H9 (cell line): ENCODE measurements at regions not wholly inside any gene's neighbourhood (a gene's known extent, or its start where the extent isn't known, plus 50 kb on each side); places are given as distances from the start of the nearest gene placed in this dataset.

Source experiments
- DNase-seq: peaks from one replicate; pipeline ENCODE4 v3.0.0-alpha.2; 2017
- H2AFZ ChIP-seq: one replicate; pipeline ENCODE4 v1.6.1; 2013; ENCODE audit warnings: mild to moderate bottlenecking, low read length, control low read depth, moderate library complexity
- H2AK5ac ChIP-seq: 2 replicates; pipeline ENCODE4 v1.6.1; 2013; ENCODE audit warnings: low read length, control low read depth, mixed read lengths; ENCODE audit not compliant: insufficient read length
- H2BK120ac ChIP-seq: one replicate; pipeline ENCODE4 v1.6.1; 2013; ENCODE audit warnings: low read depth, mild to moderate bottlenecking, low read length, control low read depth, inconsistent platforms; ENCODE audit not compliant: poor library complexity, severe bottlenecking
- H2BK12ac ChIP-seq: 2 replicates; pipeline ENCODE4 v1.6.1; 2013; ENCODE audit warnings: low read length, control low read depth, mixed read lengths, low read depth; ENCODE audit not compliant: insufficient read length
- H2BK15ac ChIP-seq: 2 replicates; pipeline ENCODE4 v1.6.1; 2013; ENCODE audit warnings: low read depth, low read length, control low read depth
- H2BK20ac ChIP-seq: one replicate; pipeline ENCODE4 v1.6.1; 2013; ENCODE audit warnings: low read depth, mild to moderate bottlenecking, low read length, control low read depth, inconsistent platforms; ENCODE audit not compliant: poor library complexity, severe bottlenecking
- H2BK5ac ChIP-seq: 2 replicates; pipeline ENCODE4 v1.6.1; 2013; ENCODE audit warnings: low read length, control low read depth, mixed read lengths; ENCODE audit not compliant: insufficient read length
- H3K14ac ChIP-seq: 2 replicates; pipeline ENCODE4 v1.6.1; 2013; ENCODE audit warnings: low read length, control low read depth; ENCODE audit not compliant: insufficient read depth
- H3K18ac ChIP-seq: 2 replicates; pipeline ENCODE4 v1.6.1; 2013; ENCODE audit warnings: low read depth, mild to moderate bottlenecking, mixed read lengths, low read length, control low read depth; ENCODE audit not compliant: insufficient read length
- H3K23ac ChIP-seq: 2 replicates; pipeline ENCODE4 v1.6.1; 2013; ENCODE audit warnings: low read length, control low read depth, mixed read lengths, low read depth; ENCODE audit not compliant: insufficient read length
- H3K23me2 ChIP-seq: 2 replicates; pipeline ENCODE4 v1.6.1; 2013; ENCODE audit warnings: low read depth, mild to moderate bottlenecking, mixed read lengths, low read length, control low read depth; ENCODE audit not compliant: insufficient read length, poor library complexity, severe bottlenecking
- H3K27ac ChIP-seq: 2 replicates; pipeline ENCODE4 v1.5.1; 2013; ENCODE audit warnings: low read length, control low read depth, mixed read lengths, low read depth; ENCODE audit not compliant: insufficient read length
- H3K27me3 ChIP-seq: 2 replicates; pipeline ENCODE4 v1.6.1; 2013; ENCODE audit warnings: low read length, control low read depth, inconsistent platforms; ENCODE audit not compliant: insufficient read depth
- H3K4ac ChIP-seq: 2 replicates; pipeline ENCODE4 v1.6.1; 2013; ENCODE audit warnings: low read depth, mild to moderate bottlenecking, control low read depth, inconsistent platforms, low read length, moderate library complexity
- H3K4me1 ChIP-seq: 2 replicates; pipeline ENCODE4 v1.6.1; 2013; ENCODE audit warnings: low read length, control low read depth, inconsistent platforms; ENCODE audit not compliant: insufficient read depth
- H3K4me2 ChIP-seq: 2 replicates; pipeline ENCODE4 v1.6.1; 2013; ENCODE audit warnings: low read length, control low read depth, mixed read lengths; ENCODE audit not compliant: insufficient read length, insufficient read depth
- H3K56ac ChIP-seq: 2 replicates; pipeline ENCODE4 v1.6.1; 2013; ENCODE audit warnings: low read depth, mild to moderate bottlenecking, mixed read lengths, low read length, control low read depth; ENCODE audit not compliant: insufficient read length
- H3K79me1 ChIP-seq: 2 replicates; pipeline ENCODE4 v1.6.1; 2013; ENCODE audit warnings: low read depth, mild to moderate bottlenecking, moderate library complexity, low read length, control low read depth, inconsistent platforms; ENCODE audit not compliant: insufficient read depth, poor library complexity, severe bottlenecking
- H3K79me2 ChIP-seq: 2 replicates; pipeline ENCODE4 v1.6.1; 2013; ENCODE audit warnings: low read length, control low read depth, inconsistent platforms; ENCODE audit not compliant: insufficient read depth
- H3K9ac ChIP-seq: 2 replicates; pipeline ENCODE4 v1.6.1; 2013; ENCODE audit warnings: low read length, control low read depth, mixed read lengths; ENCODE audit not compliant: insufficient read length; ENCODE audit errors: extremely low read depth
- H3K9me3 ChIP-seq: one replicate; pipeline ENCODE4 v1.6.1; 2013; ENCODE audit warnings: low read depth, low read length, inconsistent platforms; ENCODE audit not compliant: control insufficient read depth
- H3T11ph ChIP-seq: one replicate; pipeline ENCODE4 v1.6.1; 2013; ENCODE audit warnings: mild to moderate bottlenecking, low read length, control low read depth, inconsistent platforms
- H4K20me1 ChIP-seq: one replicate; pipeline ENCODE4 v1.6.1; 2013; ENCODE audit not compliant: control insufficient read depth, insufficient read length, insufficient read depth
- H4K5ac ChIP-seq: 2 replicates; pipeline ENCODE4 v1.6.1; 2013; ENCODE audit warnings: low read depth, mild to moderate bottlenecking, mixed read lengths, low read length, control low read depth; ENCODE audit not compliant: insufficient read length
- H4K8ac ChIP-seq: replicated peaks from 2 replicates; pipeline ENCODE4 v1.6.1; 2013; ENCODE audit warnings: low read length, control low read depth, mixed read lengths, low read depth; ENCODE audit not compliant: insufficient read length
- H4K91ac ChIP-seq: 2 replicates; pipeline ENCODE4 v1.6.1; 2013; ENCODE audit warnings: low read depth, mild to moderate bottlenecking, moderate library complexity, mixed read lengths, low read length, control low read depth; ENCODE audit not compliant: insufficient read length
- H3K27ac Mint-ChIP-seq, 3 experiments: 2 replicates in 2 of 3; 3 replicates in 1 of 3; pipeline ENCODE4 v1.8.0; 2020 to 2021; ENCODE audit warnings: mixed read lengths in 3 of 3, mild to moderate bottlenecking in 1 of 3, moderate library complexity in 1 of 3
- H3K27me3 Mint-ChIP-seq: 2 replicates; pipeline ENCODE4 v1.8.0; 2021; ENCODE audit warnings: low read depth, mild to moderate bottlenecking, moderate library complexity, mixed read lengths
- H3K36me3 Mint-ChIP-seq, 3 experiments: 2 replicates in 2 of 3; 3 replicates in 1 of 3; pipeline ENCODE4 v1.8.0; 2020 to 2021; ENCODE audit warnings: low read depth in 3 of 3, mixed read lengths in 3 of 3; ENCODE audit not compliant: insufficient read depth in 1 of 3
- H3K4me1 Mint-ChIP-seq, 2 experiments: 2 replicates each; pipeline ENCODE4 v1.8.0; 2020; ENCODE audit warnings: mixed read lengths in 2 of 2
- H3K4me3 Mint-ChIP-seq, 2 experiments: 2 replicates in 1 of 2; 3 replicates in 1 of 2; pipeline ENCODE4 v1.8.0; 2020 to 2021; ENCODE audit warnings: mild to moderate bottlenecking in 2 of 2, mixed read lengths in 2 of 2, moderate library complexity in 1 of 2
- H3K9me3 Mint-ChIP-seq, 2 experiments: 2 replicates in 1 of 2; 3 replicates in 1 of 2; pipeline ENCODE4 v1.8.0; 2020; ENCODE audit warnings: mild to moderate bottlenecking in 2 of 2, mixed read lengths in 2 of 2, moderate library complexity in 1 of 2
- WGBS: extraction: QIAGEN DNeasy Blood & Tissue Kit; methylation state at CpG from one replicate; pipeline ENCODE4 v1.1.7; 2013; ENCODE audit warnings: missing lambda C conversion rate, low lambda C conversion rate, mixed read lengths; ENCODE audit not compliant: insufficient read length; ENCODE audit errors: extremely low coverage; 5-methylcytosine and 5-hydroxymethylcytosine counted together
- TF ChIP-seq, protein P1 (sequence below): fragments of 200-600 bp; sonication (generic); conservative IDR thresholded peaks from 3 replicates; pipeline ENCODE4 v1.8.0; 2021; ENCODE audit warnings: antibody characterized with exemption, mild to moderate bottlenecking

DNA sequence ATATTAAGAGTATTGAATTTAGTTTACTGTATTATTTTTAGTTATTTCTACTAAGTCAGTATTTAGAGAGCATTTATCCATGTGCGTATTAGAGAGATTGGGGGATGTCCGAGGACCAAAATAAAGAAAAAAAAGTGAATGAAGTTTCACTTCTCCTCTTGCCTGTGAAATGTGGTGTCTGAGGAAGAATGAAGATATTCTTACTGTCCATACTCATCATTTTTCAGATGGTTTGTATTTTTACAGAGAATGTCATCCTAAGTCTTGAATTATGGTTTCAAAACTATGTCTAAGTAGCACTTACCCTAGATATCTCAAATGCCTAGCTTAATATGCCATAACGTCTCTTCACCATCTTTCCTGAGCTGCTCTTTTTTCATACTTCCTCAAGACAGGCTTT is 854.3 kb downstream of the C4orf33 start:
- peaks cover 0 to 2% of the 10 kb centered on the region in 2 experiments; a peak in 1 of 5 replicates for H3K9me3 Mint-ChIP-seq
- no peaks in the 10 kb centered on the region for H3K27me3 Mint-ChIP-seq

More for the DNA sequence above, 854.3 kb downstream of the C4orf33 start:
- H3K56ac ChIP-seq: no peak overlapping the region
- no peaks in the 10 kb centered on the region for H3K9me3 ChIP-seq
- H3K79me2 ChIP-seq: no peaks in the 10 kb centered on the region
- H4K20me1 ChIP-seq: no peaks in the 10 kb centered on the region
- no peak overlapping the region for H3K4ac ChIP-seq
- H2AK5ac ChIP-seq: no peak overlapping the region
- H2BK5ac ChIP-seq: no peak overlapping the region
- no peak overlapping the region for H2BK12ac ChIP-seq
- no peak overlapping the region for H3K27ac ChIP-seq
- no peak overlapping the region for H3K14ac ChIP-seq
- Mint-ChIP-seq H3K4me1 (no peaks in the 10 kb centered on the region), H3K4me3 (no peak overlapping the region), H3K36me3 (peaks cover 0 to 5% (median 0%) of the 10 kb centered on the region in 3 experiments; a peak in 2 of 7 replicates), H3K27ac (no peak overlapping the region)
- no peaks in the 10 kb centered on the region for H3K79me1 ChIP-seq
- no peak overlapping the region for H3K23ac ChIP-seq
- H4K5ac ChIP-seq: no peak overlapping the region
- H4K8ac ChIP-seq: no peak overlapping the region
- H3K23me2 ChIP-seq: no peaks in the 10 kb centered on the region
- no peaks in the 10 kb centered on the region for H3K27me3 ChIP-seq
- H2BK20ac ChIP-seq: no peak overlapping the region
- no peak overlapping the region for H2BK15ac ChIP-seq
- no peak overlapping the region for H3T11ph ChIP-seq
- no peak overlapping the region for H3K18ac ChIP-seq
- H2BK120ac ChIP-seq: no peak overlapping the region
- H3K4me2 ChIP-seq: no peak overlapping the region
- no CpG with 5 or more reads among the region's 3 CpGs for WGBS
- H2AFZ ChIP-seq: no peak overlapping the region
- H3K4me1 ChIP-seq: no peaks in the 10 kb centered on the region
- no peak for DNase-seq
- TF ChIP-seq, protein P1, sequence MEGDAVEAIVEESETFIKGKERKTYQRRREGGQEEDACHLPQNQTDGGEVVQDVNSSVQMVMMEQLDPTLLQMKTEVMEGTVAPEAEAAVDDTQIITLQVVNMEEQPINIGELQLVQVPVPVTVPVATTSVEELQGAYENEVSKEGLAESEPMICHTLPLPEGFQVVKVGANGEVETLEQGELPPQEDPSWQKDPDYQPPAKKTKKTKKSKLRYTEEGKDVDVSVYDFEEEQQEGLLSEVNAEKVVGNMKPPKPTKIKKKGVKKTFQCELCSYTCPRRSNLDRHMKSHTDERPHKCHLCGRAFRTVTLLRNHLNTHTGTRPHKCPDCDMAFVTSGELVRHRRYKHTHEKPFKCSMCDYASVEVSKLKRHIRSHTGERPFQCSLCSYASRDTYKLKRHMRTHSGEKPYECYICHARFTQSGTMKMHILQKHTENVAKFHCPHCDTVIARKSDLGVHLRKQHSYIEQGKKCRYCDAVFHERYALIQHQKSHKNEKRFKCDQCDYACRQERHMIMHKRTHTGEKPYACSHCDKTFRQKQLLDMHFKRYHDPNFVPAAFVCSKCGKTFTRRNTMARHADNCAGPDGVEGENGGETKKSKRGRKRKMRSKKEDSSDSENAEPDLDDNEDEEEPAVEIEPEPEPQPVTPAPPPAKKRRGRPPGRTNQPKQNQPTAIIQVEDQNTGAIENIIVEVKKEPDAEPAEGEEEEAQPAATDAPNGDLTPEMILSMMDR: no peak
- H3K9ac ChIP-seq: no peak overlapping the region
- H4K91ac ChIP-seq: no peak overlapping the region
